ACHN (cell line): ENCODE measurements at regions not wholly inside any gene's neighbourhood (a gene's known extent, or its start where the extent isn't known, plus 50 kb on each side); places are given as distances from the start of the nearest gene placed in this dataset.

Experiments used
- DNase-seq: peaks from one replicate; pipeline ENCODE4 v3.0.0-alpha.2; 2015
- in situ Hi-C: cut with HindIII; loops from 2 replicates; pipeline ENCODE4 v1.10.0; 2017; ENCODE audit warnings: low sequenced_read_pairs, low pct_ligation_motif_present, low pct_unique_long_range_greater_than_20kb

DNA sequence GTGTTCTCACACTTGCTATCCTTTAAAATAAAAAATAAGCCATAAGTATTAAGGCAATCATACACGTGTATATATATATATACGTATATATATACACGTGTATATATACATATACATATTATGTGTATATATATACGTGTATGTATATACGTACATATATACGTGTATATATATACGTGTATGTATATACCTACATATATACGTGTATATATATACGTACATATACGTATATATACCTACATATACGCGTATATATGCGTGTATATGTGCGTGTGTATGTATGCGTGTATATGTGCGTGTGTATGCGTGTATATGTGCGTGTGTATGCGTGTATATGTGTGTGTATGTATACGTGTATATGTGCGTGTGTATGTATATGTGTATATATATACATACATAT is 477.3 kb upstream of the ARRDC4 start:
- in situ Hi-C loops, result no loop called here
- DNase-seq, result no peak

GRCh38 chr15:97490429-97490828 is 470.1 kb upstream of the ARRDC4 start:
- DNase-seq, result no peak
- in situ Hi-C loops, result no loop called here

DNA sequence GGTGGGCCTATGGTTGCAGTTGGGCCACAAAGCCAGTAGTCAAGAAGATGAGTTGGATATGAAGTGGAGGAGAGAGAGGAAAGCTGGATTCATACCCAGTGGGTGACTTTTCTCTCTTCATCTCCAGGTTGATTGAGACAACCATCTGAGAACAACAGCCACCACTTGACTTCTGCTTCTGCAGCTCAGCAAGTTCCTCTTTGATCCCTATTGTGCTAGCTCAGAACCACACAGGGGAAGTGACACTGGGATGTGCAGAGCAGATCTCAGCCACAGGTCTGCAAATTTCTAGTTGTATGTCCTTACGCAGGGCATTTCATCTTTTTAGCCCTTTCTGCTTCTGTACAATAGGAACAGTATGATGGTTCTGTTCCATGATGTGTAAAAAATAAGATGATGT is 459.2 kb upstream of the ARRDC4 start:
- in situ Hi-C loops, result no loop called here
- no peak for DNase-seq

- DNase-seq, result no peak
Observed at GRCh38 chr15:97502038-97502437, 458.5 kb upstream of the ARRDC4 start.

GRCh38 chr15:97504031-97504792 is 456.3 kb upstream of the ARRDC4 start:
- DNase-seq, result peak; percentile 15
- in situ Hi-C loops, result no loop called here

More at GRCh38 chr15:97502038-97502437, 458.5 kb upstream of the ARRDC4 start:
- in situ Hi-C loops, result no loop called here

- in situ Hi-C loops, result no loop called here
- DNase-seq, result no peak
Observed at GRCh38 chr15:97517737-97518136, 442.8 kb upstream of the ARRDC4 start.

DNA sequence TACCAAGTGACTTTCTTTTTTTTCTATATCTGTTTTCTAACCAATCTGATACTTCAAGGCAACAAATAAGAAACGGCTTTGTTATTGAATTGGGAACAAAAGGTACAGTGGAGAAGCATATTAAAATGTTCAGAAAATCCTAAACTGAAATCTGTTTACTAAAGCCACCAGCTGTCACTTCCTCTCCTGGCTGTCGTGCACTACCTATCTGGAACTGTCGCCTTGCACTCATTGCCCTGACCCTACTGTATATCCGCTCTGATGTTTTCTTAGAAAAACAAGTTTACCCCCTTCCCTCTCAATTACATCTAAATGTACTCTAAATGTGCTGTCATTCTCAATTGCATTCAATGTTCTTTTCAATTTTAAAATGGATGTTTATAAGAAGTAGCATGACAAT is 439.8 kb upstream of the ARRDC4 start:
- in situ Hi-C loops, result no loop called here
- no peak for DNase-seq

DNA sequence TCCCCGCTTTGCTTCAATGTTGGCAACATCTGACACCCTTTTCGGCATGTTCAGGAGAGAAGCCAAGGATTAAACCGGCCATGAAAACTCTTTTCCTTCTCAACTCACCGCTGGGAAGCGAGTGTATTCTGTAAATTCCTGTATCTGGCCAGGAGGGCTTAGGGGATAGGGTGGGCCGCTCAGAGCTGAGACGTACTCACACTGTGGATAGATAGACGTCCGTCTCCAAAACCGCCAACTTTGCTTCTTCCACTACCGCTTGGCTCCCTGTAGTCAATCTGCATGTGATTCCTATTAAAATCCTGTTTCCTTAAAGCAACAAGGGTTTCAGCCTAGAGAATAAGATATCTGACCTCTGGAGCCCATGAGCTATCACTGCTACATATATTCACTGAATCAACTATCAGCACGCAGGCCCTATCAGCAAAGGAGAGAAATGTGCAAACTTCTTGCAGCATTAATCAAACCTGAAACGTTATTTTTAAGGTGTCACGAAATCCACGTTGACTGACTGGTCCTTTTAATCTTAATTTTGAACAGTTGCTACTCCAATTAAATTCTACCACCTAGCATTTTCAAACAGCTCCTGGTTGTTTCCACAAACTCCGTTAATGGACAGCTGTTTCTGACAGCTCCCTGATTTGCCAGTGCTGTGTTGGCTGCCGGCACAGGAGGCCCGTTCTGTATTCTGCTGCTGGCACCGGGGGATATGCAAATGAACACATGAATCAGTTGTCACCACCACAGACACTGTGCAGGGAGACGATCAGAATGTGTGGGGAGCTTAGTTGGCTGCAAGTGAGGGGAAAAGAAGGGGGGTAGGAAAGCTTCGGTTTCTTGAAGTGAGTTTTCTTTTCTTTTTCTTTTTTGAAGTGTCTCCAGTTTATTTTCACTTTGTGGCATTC is 438.9 kb upstream of the ARRDC4 start:
- in situ Hi-C loops, result no loop called here
- no peak for DNase-seq

- no peak for DNase-seq
- in situ Hi-C loops, result no loop called here
Observed at GRCh38 chr15:97522347-97522746, 438.2 kb upstream of the ARRDC4 start.

DNA sequence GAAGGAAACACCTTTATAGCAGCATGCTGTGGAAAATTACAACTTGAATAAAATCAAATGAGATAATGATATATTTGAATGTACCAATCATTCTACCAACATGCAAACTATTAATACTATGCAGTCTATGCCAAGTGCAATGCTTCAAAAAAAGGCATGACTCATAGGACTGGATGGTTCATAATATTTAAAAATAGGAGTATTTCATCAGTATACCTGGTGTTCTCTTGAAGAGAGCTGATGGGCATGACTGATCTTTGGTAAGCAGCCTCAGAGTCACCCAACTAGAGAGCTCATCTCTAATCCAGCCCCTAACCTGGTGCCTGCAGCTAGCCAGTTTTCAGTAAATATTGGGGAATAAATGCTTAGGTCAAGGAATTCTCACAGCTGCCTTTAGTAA is 434.7 kb upstream of the ARRDC4 start:
- in situ Hi-C loops, result no loop called here
- DNase-seq, result no peak

GRCh38 chr15:97528238-97528637 is 432.3 kb upstream of the ARRDC4 start:
- in situ Hi-C loops, result no loop called here

DNA sequence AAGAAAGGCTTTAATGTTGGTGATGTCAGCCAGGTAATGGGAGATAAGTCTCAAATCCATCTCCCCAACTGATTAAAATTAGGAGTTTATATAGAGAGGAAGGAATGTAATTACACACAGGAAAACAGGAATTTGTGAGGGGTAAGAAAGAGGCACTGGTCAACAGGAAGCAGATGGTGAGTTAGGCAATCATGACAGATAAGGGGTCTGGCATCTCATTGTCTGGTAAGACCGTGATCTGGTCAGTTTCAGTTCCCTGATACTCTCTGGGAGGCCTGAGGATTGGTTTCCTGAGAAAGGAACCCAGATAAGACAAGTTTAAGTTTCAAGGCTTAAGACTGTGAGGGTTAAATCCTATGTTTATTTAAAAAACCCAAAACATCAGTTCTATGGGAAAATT is 414.7 kb upstream of the ARRDC4 start:
- in situ Hi-C loops, result no loop called here
- DNase-seq, result no peak

More at GRCh38 chr15:97528238-97528637, 432.3 kb upstream of the ARRDC4 start:
- DNase-seq, result no peak

- DNase-seq, result no peak
- in situ Hi-C loops, result no loop called here
Observed at GRCh38 chr15:97547381-97547780, 413.1 kb upstream of the ARRDC4 start.

DNA sequence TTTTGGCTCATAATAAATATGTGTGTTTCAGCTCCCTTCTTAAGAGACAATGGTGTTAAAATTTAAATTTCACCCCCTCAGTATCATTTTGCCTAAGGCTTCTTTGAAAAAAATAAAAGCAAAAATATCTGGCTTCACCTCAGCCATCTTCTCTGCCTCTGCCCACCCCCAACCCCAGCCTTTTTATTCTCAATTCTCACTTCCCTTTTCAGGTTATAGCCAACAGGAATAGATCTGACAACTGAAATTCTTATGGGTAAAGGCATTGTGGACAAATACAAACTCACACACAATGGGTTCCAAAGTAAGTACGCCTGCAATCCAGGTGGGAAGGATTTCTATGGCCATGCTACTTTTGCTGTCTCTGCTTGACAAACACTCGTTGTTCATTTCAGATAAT is 399.0 kb upstream of the ARRDC4 start:
- in situ Hi-C loops, result no loop called here
- DNase-seq, result no peak

- in situ Hi-C loops, result no loop called here
- no peak for DNase-seq
Observed at GRCh38 chr15:97563516-97563915, 397.0 kb upstream of the ARRDC4 start.

GRCh38 chr15:97566961-97567360 is 393.5 kb upstream of the ARRDC4 start:
- in situ Hi-C loops, result no loop called here
- no peak for DNase-seq

DNA sequence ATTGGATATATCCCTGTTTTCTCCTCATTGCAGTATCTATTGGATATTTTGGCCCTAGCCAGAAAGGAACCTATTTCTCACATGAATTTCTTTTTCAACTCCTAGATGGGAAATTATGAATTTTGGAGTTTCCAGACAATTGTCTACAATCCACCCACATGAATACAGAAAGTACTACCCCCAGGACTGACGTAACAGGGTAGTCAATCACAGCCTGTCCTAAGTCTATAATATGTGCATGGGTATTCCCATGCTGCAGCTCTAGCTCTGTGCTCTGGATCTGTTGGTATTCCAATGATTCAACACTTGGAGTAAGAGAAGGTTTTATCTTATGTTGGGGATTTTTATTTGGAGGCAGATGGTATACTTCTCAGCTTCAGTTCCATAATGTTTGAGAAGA is 393.1 kb upstream of the ARRDC4 start:
- in situ Hi-C loops, result no loop called here
- DNase-seq, result no peak

DNA sequence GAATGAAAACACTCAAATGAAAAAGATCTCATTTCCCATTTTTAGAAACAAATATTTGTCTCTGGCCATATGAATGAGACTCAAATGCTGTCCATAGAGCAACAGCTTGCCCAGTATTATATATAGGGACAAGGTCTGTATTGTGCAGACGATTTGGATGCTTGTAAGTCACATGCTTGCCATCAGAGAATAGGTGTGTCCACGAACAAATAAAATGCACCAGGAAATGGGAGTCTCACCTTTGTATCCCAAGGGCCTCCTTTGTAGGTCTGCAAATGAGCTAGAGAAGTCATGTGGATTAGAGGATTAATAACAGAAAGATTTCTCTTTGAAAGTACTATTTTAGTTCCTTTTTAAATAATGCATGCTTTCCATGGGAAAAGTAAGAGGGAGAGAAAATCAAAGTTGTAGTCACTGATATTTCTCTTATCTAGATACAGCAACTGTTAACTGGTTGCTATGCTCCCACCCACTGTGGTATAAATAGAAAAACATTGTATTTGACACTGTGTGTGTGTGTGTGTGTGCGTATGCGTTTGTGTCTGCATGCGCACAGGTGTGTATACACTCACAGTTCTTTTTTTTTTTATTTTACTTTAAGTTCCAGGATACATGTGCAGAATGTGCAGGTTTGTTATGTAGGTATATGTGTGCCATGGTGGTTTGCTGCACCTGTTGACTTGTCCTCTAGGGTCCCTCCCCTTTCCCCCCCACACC is 383.4 kb upstream of the ARRDC4 start:
- no peak for DNase-seq

DNA sequence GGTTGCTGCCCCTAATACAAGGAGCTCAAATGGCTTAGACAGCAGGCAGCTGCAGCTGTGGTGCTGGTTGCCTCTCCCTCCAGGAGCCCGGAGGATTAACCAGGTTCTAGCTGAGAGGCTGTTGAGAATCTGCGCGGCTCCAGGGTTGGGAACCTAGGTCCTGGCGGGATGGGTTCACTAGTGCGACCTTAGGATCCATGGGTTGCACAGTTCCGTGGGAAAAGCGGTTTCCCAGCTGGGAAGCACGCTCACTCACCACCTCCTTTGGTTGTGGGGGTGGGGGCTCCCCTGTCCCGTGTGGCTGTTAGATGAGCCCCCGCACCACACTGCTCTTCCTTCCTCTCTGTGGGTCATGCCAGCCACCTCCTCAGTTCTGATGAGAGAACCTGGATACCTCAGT is 375.1 kb upstream of the ARRDC4 start:
- in situ Hi-C loops, result no loop called here
- no peak for DNase-seq

More for the DNA sequence above, 383.4 kb upstream of the ARRDC4 start:
- in situ Hi-C loops, result no loop called here
